Natural killer cell treated with Interleukin-12 subunit alpha and Interleukin-12 subunit beta and Interleukin-15 and Interleukin-18, amount 100 ng/mL, for 72 hours (primary cell): ENCODE measurements at regions not wholly inside any gene's neighbourhood (a gene's known extent, or its start where the extent isn't known, plus 50 kb on each side); places are given as distances from the start of the nearest gene placed in this dataset.

Experiments used
- ATAC-seq, 2 donors: fragments of 150-1000 bp; cut with Tn5 transposase in 1 of 2; sonication (Bioruptor Pico), chemical (Tn5 transposase) in 1 of 2; 2 replicates each; pipeline ENCODE4 v1.10.0; 2021
- DNase-seq: peaks from one replicate; pipeline ENCODE4 v3.0.0; 2022; ENCODE audit warnings: low spot score
- H3K27ac Mint-ChIP-seq, 2 donors: 1 replicate in 1 of 2; 2 replicates in 1 of 2; pipeline ENCODE4 v1.8.0; 2022; ENCODE audit warnings: mixed read lengths in 2 of 2, mild to moderate bottlenecking in 1 of 2, moderate library complexity in 1 of 2
- H3K27me3 Mint-ChIP-seq, 2 donors: 1 replicate in 1 of 2; 2 replicates in 1 of 2; pipeline ENCODE4 v1.8.0; 2022; ENCODE audit warnings: mixed read lengths in 2 of 2
- H3K36me3 Mint-ChIP-seq: one replicate; pipeline ENCODE4 v1.8.0; 2022; ENCODE audit warnings: mixed read lengths
- H3K4me1 Mint-ChIP-seq, 2 donors: 1 replicate in 1 of 2; 2 replicates in 1 of 2; pipeline ENCODE4 v1.8.0; 2022; ENCODE audit warnings: low read depth in 2 of 2, mixed read lengths in 2 of 2, mild to moderate bottlenecking in 1 of 2
- H3K4me3 Mint-ChIP-seq: one replicate; pipeline ENCODE4 v1.8.0; 2022; ENCODE audit warnings: mixed read lengths
- H3K9me3 Mint-ChIP-seq: 2 replicates; pipeline ENCODE4 v1.8.0; 2022; ENCODE audit warnings: mixed read lengths

- Mint-ChIP-seq H3K27ac (no peak overlapping the region), H3K4me1 (no peaks in the 10 kb centered on the region), H3K36me3 (no peaks in the 10 kb centered on the region), H3K4me3 (no peak overlapping the region), H3K27me3 (no peaks in the 10 kb centered on the region), H3K9me3 (peaks cover 10% of the 10 kb centered on the region)
- DNase-seq (no peak), ATAC-seq (no peak)
Observed at GRCh38 chr1:187266051-187266450, 437.3 kb downstream of the PLA2G4A start.

- Mint-ChIP-seq H3K36me3 (no peaks in the 10 kb centered on the region), H3K4me3 (no peak overlapping the region), H3K9me3 (peaks cover 13% of the 10 kb centered on the region), H3K27ac (no peak overlapping the region), H3K27me3 (no peaks in the 10 kb centered on the region), H3K4me1 (no peaks in the 10 kb centered on the region)
- ATAC-seq (no peak), DNase-seq (no peak)
Observed at GRCh38 chr1:187267827-187268226, 439.1 kb downstream of the PLA2G4A start.

DNA sequence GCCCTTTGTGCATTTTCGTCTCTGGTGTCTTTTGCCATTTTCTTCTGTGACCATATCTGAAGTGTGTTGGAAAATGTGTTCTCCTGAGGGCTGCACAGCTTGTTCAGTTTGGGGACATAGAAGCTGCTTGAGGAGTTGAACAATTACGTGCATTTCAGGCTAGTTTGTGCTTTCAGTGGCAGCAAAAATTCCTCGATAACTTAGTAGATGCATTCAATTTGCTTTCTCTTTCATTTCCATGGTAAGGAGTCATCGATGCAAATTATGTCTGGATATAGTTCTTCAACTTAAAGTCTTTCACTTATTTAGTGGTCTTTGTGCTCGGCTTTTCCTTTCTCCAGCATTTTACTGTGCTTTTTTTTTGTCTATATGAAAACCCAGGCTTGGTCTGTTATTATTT is 441.5 kb downstream of the PLA2G4A start:
- ATAC-seq (no peak), DNase-seq (no peak)
- H3K27ac Mint-ChIP-seq, result no peak overlapping the region
- H3K9me3 Mint-ChIP-seq, result peaks cover 17% of the 10 kb centered on the region
- H3K4me1 Mint-ChIP-seq, result no peaks in the 10 kb centered on the region
- H3K36me3 Mint-ChIP-seq, result no peaks in the 10 kb centered on the region
- no peak overlapping the region for H3K4me3 Mint-ChIP-seq
- no peaks in the 10 kb centered on the region for H3K27me3 Mint-ChIP-seq

- Mint-ChIP-seq H3K36me3 (no peaks in the 10 kb centered on the region), H3K27me3 (no peaks in the 10 kb centered on the region), H3K27ac (no peak overlapping the region), H3K9me3 (peaks cover 6% of the 10 kb centered on the region), H3K4me1 (no peaks in the 10 kb centered on the region), H3K4me3 (no peak overlapping the region)
- DNase-seq, result no peak
- no peak for ATAC-seq
Observed at GRCh38 chr1:187275346-187275745, 446.6 kb downstream of the PLA2G4A start.

GRCh38 chr1:187275985-187276575 is 447.3 kb downstream of the PLA2G4A start:
- no peaks in the 10 kb centered on the region for H3K36me3 Mint-ChIP-seq
- H3K4me1 Mint-ChIP-seq, result no peaks in the 10 kb centered on the region
- peaks cover 6% of the 10 kb centered on the region for H3K9me3 Mint-ChIP-seq
- H3K27ac Mint-ChIP-seq, result no peak overlapping the region
- no peak for ATAC-seq
- no peak overlapping the region for H3K4me3 Mint-ChIP-seq
- no peak for DNase-seq
- H3K27me3 Mint-ChIP-seq, result no peaks in the 10 kb centered on the region

DNA sequence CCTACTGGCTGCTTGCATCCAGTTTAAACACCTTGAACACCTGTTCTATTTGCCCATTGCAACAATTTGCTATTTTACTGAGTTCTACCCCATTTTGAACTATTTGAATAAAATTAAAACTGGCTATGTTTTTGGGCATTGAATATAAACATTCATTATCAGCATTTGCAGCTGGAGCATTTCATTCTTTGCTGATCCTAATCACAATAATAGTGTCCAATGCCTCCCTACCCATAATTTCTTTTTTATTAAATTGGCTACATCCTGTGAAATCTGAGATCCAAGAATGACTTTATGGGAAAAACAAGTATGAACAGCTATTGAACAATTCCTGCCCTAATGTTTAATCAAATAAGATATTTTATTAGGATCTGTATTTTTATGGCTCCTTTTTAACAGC is 447.9 kb downstream of the PLA2G4A start:
- Mint-ChIP-seq H3K27me3 (no peaks in the 10 kb centered on the region), H3K4me3 (no peak overlapping the region), H3K27ac (no peak overlapping the region), H3K36me3 (no peaks in the 10 kb centered on the region), H3K4me1 (no peaks in the 10 kb centered on the region), H3K9me3 (peaks cover 3% of the 10 kb centered on the region)
- ATAC-seq, result no peak
- DNase-seq, result no peak

DNA sequence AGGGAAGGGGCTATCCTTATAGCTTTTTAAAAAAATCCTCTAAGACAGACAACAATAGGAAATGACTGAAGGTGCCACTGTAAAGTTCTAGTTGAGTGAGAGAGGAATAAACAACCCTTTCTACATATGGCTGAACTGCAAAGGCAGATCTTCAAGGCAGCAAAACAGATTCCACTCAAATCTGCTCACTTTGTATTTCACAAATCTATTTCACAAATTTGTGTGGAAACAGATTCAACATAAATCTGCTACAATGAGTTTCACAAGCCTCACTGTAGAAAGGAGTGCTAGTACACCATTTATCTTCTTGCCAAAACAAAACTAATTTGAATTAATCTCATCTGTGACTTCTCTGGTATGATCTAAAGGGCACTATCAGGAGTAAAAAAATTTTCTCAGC is 451.3 kb downstream of the PLA2G4A start:
- H3K4me3 Mint-ChIP-seq, result no peak overlapping the region
- no peaks in the 10 kb centered on the region for H3K27me3 Mint-ChIP-seq
- ATAC-seq (no peak), DNase-seq (no peak)
- no peak overlapping the region for H3K27ac Mint-ChIP-seq
- peaks cover 3% of the 10 kb centered on the region for H3K9me3 Mint-ChIP-seq
- no peaks in the 10 kb centered on the region for H3K36me3 Mint-ChIP-seq
- no peaks in the 10 kb centered on the region for H3K4me1 Mint-ChIP-seq

DNA sequence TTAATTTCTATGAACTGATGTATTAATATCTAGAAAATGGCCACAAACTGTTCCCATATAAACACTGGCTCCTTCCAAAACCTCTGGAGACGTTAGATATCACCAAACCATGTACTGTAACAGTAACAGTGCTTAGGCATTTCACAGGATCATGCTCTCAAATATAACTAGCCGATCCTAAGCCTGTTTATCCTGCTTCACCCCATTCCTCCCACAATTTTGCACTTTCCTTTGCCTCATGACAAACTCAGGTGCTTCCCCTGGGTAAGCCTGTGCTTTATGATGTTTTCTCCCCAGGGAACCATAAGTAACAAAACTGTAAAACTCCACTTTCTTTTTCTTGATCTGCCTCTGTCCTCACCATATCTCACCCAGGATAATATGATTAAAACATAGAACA is 452.3 kb downstream of the PLA2G4A start:
- Mint-ChIP-seq H3K27ac (no peak overlapping the region), H3K4me3 (no peak overlapping the region), H3K9me3 (peaks cover 3% of the 10 kb centered on the region), H3K36me3 (no peaks in the 10 kb centered on the region), H3K4me1 (no peaks in the 10 kb centered on the region), H3K27me3 (no peaks in the 10 kb centered on the region)
- ATAC-seq (no peak), DNase-seq (no peak)

- no peaks in the 10 kb centered on the region for H3K27me3 Mint-ChIP-seq
- no peak overlapping the region for H3K4me3 Mint-ChIP-seq
- no peak overlapping the region for H3K27ac Mint-ChIP-seq
- DNase-seq, result no peak
- ATAC-seq, result no peak
- no peaks in the 10 kb centered on the region for H3K4me1 Mint-ChIP-seq
- peaks cover 9% of the 10 kb centered on the region for H3K36me3 Mint-ChIP-seq
- H3K9me3 Mint-ChIP-seq, result peaks cover 14% of the 10 kb centered on the region
Observed at GRCh38 chr1:187283984-187284383, 455.2 kb downstream of the PLA2G4A start.

DNA sequence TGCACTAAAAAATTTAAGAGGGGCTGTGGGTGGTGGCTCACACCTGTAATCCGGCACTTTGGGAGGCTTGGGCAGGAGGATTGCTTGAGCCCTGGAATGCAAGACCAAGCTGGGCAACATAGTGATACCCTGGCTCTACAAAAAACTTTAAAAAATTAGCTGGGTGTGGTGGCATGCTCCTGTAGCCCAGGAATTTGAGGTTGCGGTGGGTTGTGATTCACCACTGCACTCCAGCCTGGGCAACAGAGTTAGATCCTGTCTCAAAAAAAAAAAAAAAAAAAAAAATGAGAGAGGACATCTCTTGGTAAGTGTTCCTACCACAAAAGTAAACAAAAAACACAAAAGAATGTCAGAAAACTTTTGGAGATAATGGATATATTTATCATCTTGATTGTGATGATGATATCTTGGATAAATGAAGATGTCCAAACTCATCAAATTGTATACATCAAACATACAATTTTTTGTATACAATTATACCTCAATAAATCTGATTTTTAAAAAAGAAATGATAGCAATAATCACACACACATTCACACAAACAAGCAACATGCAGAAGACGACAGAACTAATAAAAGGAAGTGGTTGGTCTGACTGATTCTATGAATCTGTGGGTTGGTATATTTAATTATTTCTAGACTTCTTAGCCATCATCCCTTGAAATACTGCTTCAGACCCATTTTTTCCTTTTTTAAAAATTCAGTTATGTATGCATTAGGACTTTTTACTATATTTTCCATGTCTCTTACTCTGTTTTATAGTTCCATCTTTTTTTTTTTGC is 465.9 kb downstream of the PLA2G4A start:
- no peak for DNase-seq
- Mint-ChIP-seq H3K4me3 (no peak overlapping the region), H3K36me3 (no peaks in the 10 kb centered on the region), H3K4me1 (no peaks in the 10 kb centered on the region), H3K27ac (no peak overlapping the region), H3K9me3 (peaks cover 10% of the 10 kb centered on the region), H3K27me3 (no peaks in the 10 kb centered on the region)
- no peak for ATAC-seq

DNA sequence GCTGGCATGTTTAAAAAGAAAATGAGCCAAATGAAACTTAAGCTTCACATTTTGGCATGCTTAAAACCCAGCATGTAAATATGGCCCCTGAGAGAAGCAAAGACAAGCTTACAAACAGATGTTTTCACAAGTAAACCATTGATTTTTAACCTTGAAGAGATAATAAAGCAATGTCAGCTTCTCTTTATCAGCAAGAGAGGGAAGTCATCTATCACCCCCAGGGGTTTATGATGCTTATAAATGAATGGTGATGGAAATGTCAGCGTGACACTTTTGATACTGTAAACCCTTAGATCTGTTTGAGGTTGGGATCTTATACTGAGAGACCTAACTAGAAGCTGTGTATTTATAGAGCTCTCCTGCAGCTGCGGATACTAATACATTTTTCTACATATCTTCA is 471.3 kb downstream of the PLA2G4A start:
- Mint-ChIP-seq H3K4me3 (no peak overlapping the region), H3K9me3 (peaks cover 10% of the 10 kb centered on the region), H3K27me3 (no peaks in the 10 kb centered on the region), H3K36me3 (peaks cover 1% of the 10 kb centered on the region), H3K27ac (no peak overlapping the region), H3K4me1 (no peaks in the 10 kb centered on the region)
- ATAC-seq (no peak), DNase-seq (no peak)

- H3K4me1 Mint-ChIP-seq, result no peaks in the 10 kb centered on the region
- peaks cover 8% of the 10 kb centered on the region for H3K9me3 Mint-ChIP-seq
- H3K36me3 Mint-ChIP-seq, result peaks cover 6% of the 10 kb centered on the region
- ATAC-seq, result no peak
- no peak overlapping the region for H3K4me3 Mint-ChIP-seq
- DNase-seq, result no peak
- H3K27me3 Mint-ChIP-seq, result no peaks in the 10 kb centered on the region
- no peak overlapping the region for H3K27ac Mint-ChIP-seq
Observed at GRCh38 chr1:187306710-187307415, 478.1 kb downstream of the PLA2G4A start.

GRCh38 chr1:187310038-187310631 is 481.4 kb downstream of the PLA2G4A start:
- no peak overlapping the region for H3K4me3 Mint-ChIP-seq
- no peaks in the 10 kb centered on the region for H3K4me1 Mint-ChIP-seq
- peaks cover 7% of the 10 kb centered on the region for H3K9me3 Mint-ChIP-seq
- ATAC-seq (no peak), DNase-seq (no peak)
- no peaks in the 10 kb centered on the region for H3K27me3 Mint-ChIP-seq
- peaks cover 4% of the 10 kb centered on the region for H3K36me3 Mint-ChIP-seq
- H3K27ac Mint-ChIP-seq, result no peak overlapping the region

DNA sequence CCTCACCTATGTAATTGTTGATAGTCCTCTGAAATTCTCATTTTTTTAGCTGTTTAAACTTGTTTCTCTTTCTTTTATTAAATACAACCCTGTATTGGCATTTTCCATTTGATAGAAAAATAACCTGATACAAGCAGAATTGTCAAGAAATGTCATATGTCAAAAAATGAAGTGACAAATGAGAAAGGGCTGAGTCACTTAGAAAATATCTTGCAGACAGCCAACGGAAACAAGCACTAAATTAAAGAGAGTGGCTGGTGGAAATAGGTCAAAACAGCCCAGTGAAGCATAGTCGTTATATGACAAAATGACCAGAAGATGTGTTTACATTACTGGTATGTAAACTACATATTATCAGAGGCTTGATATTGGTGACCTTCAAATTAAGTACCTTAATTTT is 484.4 kb downstream of the PLA2G4A start:
- Mint-ChIP-seq H3K4me1 (no peaks in the 10 kb centered on the region), H3K27ac (no peak overlapping the region), H3K4me3 (no peak overlapping the region), H3K27me3 (no peaks in the 10 kb centered on the region), H3K36me3 (no peaks in the 10 kb centered on the region), H3K9me3 (no peaks in the 10 kb centered on the region)
- no peak for DNase-seq
- ATAC-seq, result no peak
